ENCODE measurements at regions not wholly inside any gene's neighbourhood (a gene's known extent, or its start where the extent isn't known, plus 50 kb on each side); places are given as distances from the start of the nearest gene placed in this dataset.

DNA sequence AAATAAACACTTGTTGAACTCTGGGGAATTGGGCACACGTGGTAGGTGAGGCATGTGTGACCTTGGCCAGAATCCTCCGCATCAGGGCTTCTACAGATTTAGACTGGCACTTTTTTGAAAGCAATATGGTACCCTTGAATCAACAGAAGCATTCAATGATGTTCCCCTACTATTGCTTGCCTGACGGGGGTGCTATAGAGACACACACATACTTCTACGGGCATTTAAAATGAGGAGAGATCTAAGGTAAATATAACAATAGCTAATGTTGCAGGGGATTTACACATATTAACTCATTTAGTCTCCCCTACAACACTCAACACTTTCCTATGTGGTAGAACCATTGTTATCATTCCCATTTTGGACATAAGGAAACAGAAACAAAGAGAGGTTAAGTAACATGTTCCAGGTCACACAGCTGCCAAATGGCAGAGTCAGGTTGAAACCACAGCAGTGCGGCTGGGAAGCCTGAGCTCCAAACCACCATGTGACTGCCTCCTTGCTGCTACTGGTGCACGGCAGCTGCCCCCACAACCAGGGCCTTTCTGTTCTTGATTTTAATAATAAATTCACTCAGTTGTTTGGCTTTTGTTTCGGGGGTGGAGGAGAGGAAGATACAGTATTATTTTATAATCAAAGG is 147.4 kb downstream of the ZNF281 start:
- TF ChIP-seq EZH2 (IDR thresholded peaks at IDR 0.05; ENCODE audit: insufficient read depth, poor library complexity, severe bottlenecking), result no peak
- no peak for TF ChIP-seq EZH2phosphoT487 (IDR thresholded peaks at IDR 0.05; ENCODE audit: insufficient read depth, low read depth)
